Neural cell (in vitro differentiated cells): ENCODE measurements at regions not wholly inside any gene's neighbourhood (a gene's known extent, or its start where the extent isn't known, plus 50 kb on each side); places are given as distances from the start of the nearest gene placed in this dataset.

ENCODE experiments used
- CTCF ChIP-seq: fragments of 450-650 bp; IDR thresholded peaks from 2 replicates; pipeline ENCODE4 v1.5.1; 2014; ENCODE audit warnings: antibody characterized with exemption, mild to moderate bottlenecking, moderate library complexity; ENCODE audit not compliant: poor library complexity, severe bottlenecking
- EP300 ChIP-seq: fragments of 450-650 bp; conservative IDR thresholded peaks from 2 replicates; pipeline ENCODE4 v1.6.1; 2014; ENCODE audit warnings: antibody characterized with exemption, mild to moderate bottlenecking, moderate library complexity; ENCODE audit not compliant: poor library complexity, severe bottlenecking
- EZH2 ChIP-seq: fragments of 200-600, 300-800 bp; shearing (Covaris generic), sonication (generic); IDR thresholded peaks from 2 replicates; pipeline ENCODE4 v1.6.1; 2014; ENCODE audit warnings: antibody characterized with exemption, low read length, borderline replicate concordance, mild to moderate bottlenecking; ENCODE audit not compliant: insufficient read depth, poor library complexity, severe bottlenecking
- MXI1 ChIP-seq: fragments of 450-650 bp; conservative IDR thresholded peaks from 2 replicates; pipeline ENCODE4 v1.6.1; 2014; ENCODE audit warnings: antibody characterized with exemption, mild to moderate bottlenecking; ENCODE audit not compliant: poor library complexity, severe bottlenecking
- POLR2AphosphoS5 ChIP-seq: IDR thresholded peaks from 2 replicates; pipeline ENCODE4 v1.6.1; 2012
- RAD21 ChIP-seq: fragments of 450-650 bp; conservative IDR thresholded peaks from 2 replicates; pipeline ENCODE4 v1.6.1; 2014; ENCODE audit warnings: antibody characterized with exemption, mild to moderate bottlenecking, moderate library complexity
- REST ChIP-seq: IDR thresholded peaks from 2 replicates; pipeline ENCODE4 v1.6.1; 2012; ENCODE audit warnings: borderline replicate concordance
- SMC3 ChIP-seq: fragments of 450-650 bp; conservative IDR thresholded peaks from 2 replicates; pipeline ENCODE4 v1.6.1; 2014; ENCODE audit warnings: antibody characterized with exemption, mild to moderate bottlenecking, moderate library complexity; ENCODE audit not compliant: poor library complexity
- TAF1 ChIP-seq: IDR thresholded peaks from 2 replicates; pipeline ENCODE4 v1.6.1; 2012; ENCODE audit warnings: low read depth

GRCh38 chr4:40686081-40686913, 56.6 kb upstream of the RBM47 start:
- TF ChIP-seq CTCF (no peak), POLR2AphosphoS5 (no peak), EZH2 (no peak), MXI1 (no peak), REST (no peak), TAF1 (no peak), EP300 (no peak), SMC3 (no peak), RAD21 (no peak)
